ENCODE measurements at regions not wholly inside any gene's neighbourhood (a gene's known extent, or its start where the extent isn't known, plus 50 kb on each side); places are given as distances from the start of the nearest gene placed in this dataset.
"Not testable (repeated sequence)": the region's sequence is repeated elsewhere in the genome, so short reads cannot be mapped to it uniquely, and the experiment has no call there.

- DNase-seq (ENCODE audit: low spot score), result no peak
These were observed 92.0 kb upstream of the KIF26B start for GRCh38 chr1:245062741-245063305.

- DNase-seq (ENCODE audit: low spot score), result not testable (repeated sequence)
These were observed 93.0 kb upstream of the KIF26B start for GRCh38 chr1:245061808-245062207.

DNA sequence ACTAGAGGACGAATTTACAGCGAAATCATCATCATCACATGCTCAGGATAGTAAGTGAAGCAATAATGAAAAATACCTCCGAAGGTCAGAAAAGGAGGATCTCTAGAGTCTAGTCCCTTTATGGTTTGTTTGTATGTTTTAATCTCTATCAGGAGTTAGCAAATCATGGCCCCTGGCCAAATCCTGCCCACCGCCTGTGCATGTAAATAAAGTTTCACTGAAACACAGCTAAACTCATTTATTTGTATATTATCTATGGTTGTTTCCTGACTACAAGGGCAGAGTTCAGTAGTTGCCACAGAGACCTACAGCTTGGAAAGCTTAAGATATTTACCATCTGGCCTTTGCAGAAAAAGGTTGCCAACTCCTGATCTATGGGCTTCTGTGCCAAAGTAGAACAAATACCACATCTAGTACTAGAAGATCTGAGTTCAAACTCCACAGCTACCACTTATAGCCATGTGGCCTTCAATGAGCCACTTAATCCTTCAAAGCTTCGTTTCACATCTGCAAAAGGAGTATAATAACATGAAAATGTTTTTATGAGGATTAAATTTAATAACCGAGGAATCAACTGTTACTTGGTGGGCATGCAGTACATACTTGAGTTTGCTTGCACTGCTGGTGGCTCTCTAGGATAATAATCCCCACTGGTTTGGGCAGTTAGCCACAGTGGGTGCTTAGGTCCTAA, 94.0 kb upstream of the KIF26B start:
- no peak for DNase-seq (ENCODE audit: low spot score)

- DNase-seq (ENCODE audit: low spot score), result no peak
These were observed 94.9 kb upstream of the KIF26B start for GRCh38 chr1:245059806-245060424.

DNA sequence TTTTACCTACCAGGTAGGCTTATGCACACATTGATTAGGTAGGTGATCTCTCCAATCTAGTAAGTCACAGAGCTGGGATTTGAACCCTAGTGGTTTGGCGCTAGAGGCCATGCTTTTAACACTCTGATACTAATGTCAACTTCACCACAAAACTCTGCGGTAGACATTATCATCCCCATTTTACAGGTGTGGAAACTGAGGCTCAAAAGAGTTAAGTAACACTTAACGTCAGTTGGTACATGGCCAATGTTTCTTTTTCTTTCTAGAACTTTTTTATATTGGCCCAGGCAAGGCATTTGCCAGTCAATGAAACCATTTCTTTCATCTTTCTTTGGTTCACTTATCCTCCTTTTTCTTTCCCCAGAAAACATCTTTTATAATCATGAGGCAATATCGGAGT, 95.9 kb upstream of the KIF26B start:
- DNase-seq (ENCODE audit: low spot score), result no peak

DNA sequence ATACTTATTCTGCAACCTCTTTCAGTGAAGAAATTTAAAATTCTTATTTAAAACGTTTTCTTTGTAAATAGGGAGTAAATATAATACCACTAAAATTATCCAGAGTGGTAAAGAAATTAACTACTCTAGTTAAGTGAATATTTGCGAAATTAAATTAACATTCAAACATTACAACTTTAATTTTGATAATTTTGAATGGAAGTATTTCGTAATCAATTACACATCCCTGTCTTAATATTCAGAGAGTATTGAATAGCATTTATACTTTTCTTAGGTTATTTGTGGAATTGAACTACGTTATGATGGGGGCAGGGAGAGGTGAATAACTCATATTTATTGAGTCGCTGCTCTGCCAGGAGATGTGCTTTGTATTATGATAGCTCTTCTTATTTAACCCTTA, 96.3 kb upstream of the KIF26B start:
- DNase-seq (ENCODE audit: low spot score), result no peak

- no peak for DNase-seq (ENCODE audit: low spot score)
These were observed 97.9 kb upstream of the KIF26B start for GRCh38 chr1:245056913-245057312.

DNA sequence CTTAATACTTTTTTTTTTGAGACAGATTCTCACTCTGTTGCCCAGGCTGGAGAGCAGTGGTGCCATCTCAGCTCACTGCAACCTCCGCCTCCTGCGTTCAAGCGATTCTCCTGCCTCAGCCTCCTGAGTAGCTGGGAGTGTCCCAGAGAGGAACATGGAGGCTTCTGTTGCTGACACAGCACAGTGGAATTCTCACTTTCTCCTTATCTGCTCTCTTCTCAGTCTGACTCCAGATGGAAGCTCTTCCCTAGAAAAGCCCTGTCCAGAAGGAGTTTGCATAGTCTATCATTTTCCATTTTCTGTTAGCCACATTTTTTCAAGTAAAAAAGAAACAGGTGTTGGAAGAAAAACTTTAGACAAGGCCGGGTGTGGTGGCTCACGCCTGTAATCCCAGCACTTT, 98.5 kb upstream of the KIF26B start:
- DNase-seq (ENCODE audit: low spot score), result not testable (repeated sequence)

- no peak for DNase-seq (ENCODE audit: low spot score)
These were observed 99.0 kb upstream of the KIF26B start for GRCh38 chr1:245055752-245056151.

GRCh38 chr1:245054507-245055270, 100.1 kb upstream of the KIF26B start:
- DNase-seq (ENCODE audit: low spot score), result no peak

DNA sequence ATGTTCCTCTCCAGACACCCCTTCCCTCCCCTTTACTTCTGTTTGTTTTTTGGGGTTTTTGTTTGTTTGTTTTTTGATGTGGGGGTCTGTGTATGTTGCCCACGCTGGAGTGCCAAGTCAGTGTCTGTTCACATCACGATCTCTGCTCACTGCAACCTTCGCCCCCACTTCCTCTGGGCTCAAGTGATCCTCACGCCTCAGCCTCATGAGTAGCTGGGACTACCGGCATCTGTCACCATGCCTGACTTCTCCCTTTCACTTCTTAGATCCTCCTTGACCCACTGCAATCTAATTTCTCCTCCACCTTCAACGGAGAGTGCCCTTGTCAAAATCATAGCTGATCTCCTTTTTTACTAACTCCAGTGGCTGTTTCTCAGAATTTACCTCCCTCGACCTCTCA, 100.7 kb upstream of the KIF26B start:
- no peak for DNase-seq (ENCODE audit: low spot score)

- DNase-seq (ENCODE audit: low spot score), result no peak
These were observed 102.5 kb upstream of the KIF26B start for GRCh38 chr1:245052258-245052657.

DNA sequence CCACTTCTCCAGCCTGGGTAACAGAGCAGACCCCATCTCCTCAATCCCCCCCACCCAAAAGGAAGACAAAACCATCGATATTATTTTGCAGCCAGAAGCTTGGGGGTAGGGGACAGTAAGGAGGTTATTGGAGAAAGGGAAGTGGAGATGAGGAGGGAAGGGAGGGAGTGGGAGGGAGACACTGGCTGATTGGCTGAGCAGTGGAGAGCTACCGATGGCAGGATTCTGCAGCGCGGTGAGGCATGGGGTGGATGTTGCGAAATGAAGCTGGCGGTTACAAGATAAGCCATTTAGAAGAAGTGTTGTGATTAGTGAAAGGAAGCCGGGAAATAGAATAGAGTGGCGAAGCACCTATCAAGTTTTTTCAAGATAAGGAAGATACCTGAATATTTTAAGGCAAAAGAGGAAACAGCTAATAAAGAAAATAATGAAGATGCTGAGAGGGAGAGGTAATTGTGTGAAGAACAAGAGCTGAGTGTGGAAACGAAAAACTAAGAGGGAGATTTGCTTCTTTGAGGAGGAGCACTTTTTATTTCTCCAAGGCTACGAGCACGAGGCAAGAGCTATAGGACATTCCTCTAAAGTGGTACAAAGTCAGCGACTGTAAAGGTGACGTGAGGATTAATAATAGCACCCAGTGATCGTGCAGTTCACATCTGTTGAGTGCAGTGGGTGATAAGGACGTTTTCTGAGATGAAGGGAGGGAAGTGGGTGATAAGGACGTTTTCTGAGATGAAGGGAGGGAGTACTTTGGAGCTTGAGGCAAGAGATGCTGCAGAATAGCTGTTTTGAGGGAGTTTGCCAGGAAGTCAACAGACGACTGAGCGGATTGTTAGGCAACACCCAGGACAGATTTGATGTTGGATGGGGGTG, 103.2 kb upstream of the KIF26B start:
- DNase-seq (ENCODE audit: low spot score), result no peak

DNA sequence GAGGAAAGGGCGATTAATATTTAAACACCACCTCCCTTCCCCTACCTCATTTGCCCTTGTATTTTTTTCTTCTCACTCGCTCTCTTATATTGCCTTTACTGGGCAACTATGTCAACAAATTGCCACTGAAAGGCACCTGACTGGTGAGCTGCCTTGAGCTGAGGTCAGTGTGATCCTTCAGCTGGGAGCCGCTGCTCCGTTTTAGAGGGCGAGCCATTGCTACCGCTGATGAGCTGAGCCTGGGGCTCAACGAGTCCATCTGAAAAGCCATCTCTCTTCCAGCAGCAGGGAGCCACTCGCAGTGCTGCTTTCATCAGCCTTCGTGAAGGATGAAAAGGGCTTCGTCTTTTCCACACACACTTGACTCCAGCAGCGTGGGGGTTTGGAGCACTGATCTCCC, 108.0 kb upstream of the KIF26B start:
- no peak for DNase-seq (ENCODE audit: low spot score)

- DNase-seq (ENCODE audit: low spot score), result no peak
These were observed 108.5 kb upstream of the KIF26B start for GRCh38 chr1:245046315-245046714.

DNA sequence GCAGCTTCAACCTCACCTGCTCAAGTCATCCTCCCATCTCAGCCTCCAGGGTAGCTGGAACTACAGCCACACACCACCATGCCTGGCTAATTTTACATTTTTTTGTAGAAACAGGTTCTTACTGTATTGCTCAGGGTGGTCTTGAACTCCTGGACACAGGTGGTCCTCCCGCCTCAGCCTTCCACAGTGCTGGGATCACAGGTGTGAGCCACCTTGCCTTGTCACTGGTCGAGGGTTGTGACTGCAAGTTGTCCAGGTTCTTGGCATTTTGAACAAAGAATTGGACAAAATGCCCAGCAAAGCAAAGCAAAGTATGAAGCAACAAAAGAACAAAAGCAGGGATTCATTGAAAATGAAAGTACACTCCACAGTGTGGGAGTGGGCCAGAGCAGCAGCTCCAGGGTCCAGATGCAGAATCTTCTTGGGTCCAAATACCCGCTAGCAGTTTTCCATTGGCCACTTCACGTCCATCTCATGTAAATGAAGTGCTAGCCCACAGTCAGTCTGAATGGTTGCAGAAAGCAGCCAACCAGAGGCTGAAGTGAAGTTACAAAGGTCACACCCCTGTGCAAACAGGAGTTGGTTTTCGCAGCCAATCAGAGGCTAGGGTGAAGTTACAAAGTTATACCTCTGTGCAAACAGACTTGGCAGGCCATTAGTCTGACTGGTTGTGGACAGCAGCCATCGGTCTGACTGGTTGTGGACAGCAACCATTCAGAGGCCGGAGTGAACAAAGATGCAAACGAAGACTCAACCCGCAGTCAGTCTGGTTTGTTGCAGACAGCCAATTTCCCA, 109.5 kb upstream of the KIF26B start:
- DNase-seq (ENCODE audit: low spot score), result no peak

DNA sequence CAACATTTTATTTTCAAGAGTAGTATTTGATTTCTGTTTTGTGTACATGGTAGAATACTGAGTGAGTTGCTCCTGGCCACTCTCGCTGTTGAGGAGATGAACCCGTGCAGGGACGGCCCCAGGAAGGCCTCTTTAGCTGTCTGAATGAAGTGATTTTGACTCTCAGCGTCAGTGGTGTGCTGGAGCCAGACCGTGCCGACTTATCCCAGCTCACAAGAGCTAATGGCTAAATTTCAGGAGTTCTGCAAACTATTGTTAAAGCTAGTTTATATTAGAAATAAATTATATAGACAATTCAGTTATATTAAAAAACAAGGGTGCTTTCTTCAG, 111.2 kb upstream of the KIF26B start:
- DNase-seq (ENCODE audit: low spot score), result no peak

GRCh38 chr1:245041058-245041698, 113.6 kb upstream of the KIF26B start:
- no peak for DNase-seq (ENCODE audit: low spot score)

DNA sequence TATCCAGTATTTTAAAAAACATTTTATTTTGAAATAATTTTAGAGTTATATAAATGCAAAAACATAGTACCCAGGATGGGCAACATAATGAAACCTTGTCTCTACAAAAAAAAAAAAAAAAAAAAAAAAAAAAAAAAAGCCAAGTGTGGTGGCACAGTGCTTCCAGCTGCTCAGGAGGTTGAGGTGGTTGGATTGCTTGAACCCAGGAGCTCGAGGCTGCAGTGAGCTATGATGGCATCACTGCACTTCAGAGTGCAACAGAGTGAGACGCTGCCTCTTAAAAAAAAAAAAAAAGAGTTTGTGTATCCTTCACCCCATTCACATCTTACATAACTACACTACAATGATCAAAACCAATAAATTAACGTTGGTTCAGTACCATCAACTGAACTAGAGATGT, 115.6 kb upstream of the KIF26B start:
- DNase-seq (ENCODE audit: low spot score), result no peak

DNA sequence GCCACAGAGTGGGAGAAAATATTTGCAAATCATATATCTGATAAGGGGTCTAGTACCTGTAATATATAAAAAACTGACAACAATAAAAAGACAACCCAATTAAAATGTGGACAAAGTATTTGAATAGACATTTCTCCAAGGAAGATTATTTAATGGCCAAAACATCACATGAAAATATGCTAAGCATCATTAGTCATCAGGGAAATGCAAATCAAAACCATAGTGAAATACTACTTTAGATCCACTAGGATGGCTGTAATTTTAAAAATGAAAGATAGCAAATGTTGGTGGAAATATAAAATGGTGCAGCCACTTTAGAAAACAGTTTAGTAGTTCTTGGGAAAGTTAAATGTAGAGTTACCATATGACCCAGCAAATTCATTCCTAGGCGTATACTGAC, 118.7 kb upstream of the KIF26B start:
- DNase-seq (ENCODE audit: low spot score), result no peak

DNA sequence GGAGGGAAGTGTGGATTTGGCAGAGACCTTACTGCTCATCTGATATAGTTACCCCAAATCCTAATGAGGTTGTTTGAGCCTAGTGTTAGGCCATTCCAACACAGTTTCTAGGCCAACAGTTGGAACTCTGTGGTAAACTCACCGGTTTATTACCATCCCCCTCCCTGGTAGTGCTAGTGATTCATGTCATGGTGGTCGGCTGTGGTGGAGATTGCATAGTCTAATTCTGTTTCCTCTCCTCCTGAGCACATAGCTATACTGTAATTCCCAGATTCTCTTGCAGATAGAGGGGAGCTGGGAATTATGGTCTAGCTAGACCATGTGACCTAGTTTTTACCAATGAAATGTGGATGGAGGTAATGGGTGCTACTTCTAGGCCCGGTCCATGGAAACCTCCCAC, 123.7 kb upstream of the KIF26B start:
- DNase-seq (ENCODE audit: low spot score), result no peak
